ENCODE measurements at regions not wholly inside any gene's neighbourhood (a gene's known extent, or its start where the extent isn't known, plus 50 kb on each side); places are given as distances from the start of the nearest gene placed in this dataset.
"Not testable (repeated sequence)": the region's sequence is repeated elsewhere in the genome, so short reads cannot be mapped to it uniquely, and the experiment has no call there.

DNA sequence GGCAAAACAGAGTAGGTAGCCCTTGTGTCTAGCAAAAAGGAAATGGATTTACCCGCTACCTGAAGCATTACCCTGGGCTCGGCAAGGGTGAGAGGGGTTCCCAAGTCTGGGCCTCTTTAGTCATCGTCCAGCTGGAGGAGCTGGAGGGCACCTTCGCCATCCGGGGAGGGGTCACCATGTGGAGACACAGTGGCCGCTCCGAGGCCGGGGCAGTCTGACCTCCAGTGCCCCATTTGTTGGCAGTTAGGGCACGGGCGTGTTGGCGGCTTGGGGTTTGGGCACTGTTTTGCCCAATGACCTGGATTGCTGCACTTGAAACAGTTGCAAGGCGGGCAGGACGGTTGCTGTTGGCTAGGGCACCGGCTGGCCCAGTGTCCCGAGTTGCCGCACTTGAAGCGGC, 581.8 kb downstream of the SUCLG1 start:
- DNase-seq (ENCODE audit: low spot score), result not testable (repeated sequence)

DNA sequence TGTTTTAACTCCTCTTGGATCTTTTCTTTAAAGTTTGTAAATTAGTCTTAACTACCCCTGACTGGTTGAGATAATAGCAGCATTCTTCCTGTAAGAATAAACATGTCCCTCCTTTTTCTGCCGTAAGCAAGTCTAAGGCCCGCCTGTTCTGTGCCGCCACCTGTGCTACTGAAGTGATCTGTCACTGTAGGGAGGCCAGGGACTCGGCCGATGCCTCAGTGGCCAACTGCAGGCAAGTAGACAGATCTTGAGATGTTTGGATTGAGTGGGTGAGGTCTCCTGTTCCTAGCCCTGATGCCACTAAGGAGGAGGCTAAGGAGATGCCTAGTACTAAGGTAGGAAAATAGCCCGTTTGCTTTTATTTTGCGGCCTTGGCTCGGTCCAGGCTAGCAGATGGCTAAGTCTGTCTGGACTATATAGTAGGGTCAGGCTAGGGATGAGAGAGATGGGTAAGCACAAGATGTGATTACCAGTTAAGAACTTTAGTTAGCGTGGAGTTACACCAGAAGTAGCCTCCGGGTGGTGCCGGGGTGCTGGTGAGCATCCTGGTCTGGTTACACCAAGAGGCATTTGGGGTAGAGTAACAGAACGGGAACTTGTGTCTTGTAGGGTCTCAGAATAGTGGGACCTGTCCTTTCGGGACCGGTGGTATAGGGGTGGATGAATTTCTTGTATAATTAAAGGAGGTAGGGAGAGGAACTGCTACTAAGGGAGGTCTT, 584.2 kb downstream of the SUCLG1 start:
- no peak for DNase-seq (ENCODE audit: low spot score)

DNA sequence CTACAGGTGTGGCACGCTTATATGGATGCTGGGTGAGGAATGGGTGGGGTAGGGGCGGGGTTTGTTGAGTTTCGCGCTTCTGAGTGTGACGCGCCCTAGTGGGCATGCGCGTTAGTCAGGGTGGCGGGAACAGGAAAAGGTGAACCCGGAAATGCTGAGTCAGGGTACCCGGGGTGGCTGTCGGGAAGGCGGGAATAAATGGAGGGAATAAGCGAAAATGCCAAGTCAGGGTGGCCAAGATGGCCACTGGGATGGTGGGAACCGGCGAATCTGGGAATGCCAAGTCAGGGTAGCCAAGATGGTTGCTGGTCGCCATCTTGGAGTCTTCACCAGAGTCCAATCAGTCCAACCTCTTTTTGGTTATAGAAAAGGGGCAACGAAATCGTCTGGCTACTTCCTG, 585.0 kb downstream of the SUCLG1 start:
- no peak for DNase-seq (ENCODE audit: low spot score)

DNA sequence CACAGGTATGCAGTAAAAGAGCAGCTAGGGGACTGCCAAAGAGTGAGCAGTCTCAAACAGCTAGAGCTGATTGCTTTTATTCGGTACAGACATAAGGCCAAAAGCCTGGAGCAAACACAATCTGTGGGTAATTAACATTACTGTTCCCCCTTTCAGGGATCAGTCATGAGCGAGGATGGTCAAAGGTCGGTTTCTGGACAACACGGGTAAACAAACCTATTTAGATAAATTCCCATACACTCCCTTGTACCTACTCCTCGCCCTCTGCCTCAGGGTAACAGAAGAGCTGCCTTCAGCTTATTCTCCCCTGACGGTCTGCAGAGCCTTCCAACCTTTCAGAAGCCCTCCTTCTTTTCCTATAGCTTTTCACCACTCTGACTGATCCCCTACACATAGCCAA, 586.0 kb downstream of the SUCLG1 start:
- no peak for DNase-seq (ENCODE audit: low spot score)

DNA sequence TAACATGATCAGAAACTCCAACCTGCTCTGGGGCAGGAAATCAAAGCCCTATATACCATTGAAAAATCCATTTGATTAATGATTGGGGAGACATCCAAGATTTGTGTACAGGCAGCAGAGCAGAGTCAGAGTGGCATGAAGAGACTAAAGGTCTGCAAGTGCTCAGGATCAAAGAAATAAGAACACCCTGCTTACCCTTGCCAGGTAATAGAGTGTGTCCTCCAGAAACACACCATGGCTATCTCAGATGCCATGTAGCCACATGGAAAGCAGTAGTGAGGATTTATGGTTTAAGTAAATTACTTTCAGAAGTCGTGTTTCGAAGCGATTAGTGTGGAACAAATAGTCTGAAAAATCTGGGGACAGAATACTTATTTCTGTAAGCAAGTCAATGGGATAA, 592.9 kb downstream of the SUCLG1 start:
- no peak for DNase-seq (ENCODE audit: low spot score)

DNA sequence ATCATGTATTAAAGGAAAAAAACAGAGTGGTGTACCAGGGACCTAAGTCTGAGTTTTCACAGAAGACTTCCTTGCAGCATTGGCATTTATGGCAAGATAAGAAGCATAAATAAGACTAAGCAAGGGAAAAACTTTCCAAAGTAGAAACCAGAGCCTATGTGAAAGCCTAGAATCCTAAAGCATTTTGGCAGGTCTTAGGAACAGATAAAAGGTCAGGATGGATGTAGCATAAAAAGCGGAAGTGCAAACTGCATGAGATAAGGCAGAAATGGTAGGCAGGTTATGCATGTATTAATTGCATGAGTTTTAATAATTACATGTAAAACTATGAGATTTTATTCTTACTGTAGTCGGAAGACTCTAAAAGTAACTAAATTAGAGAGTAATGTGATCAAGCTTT, 596.5 kb downstream of the SUCLG1 start:
- no peak for DNase-seq (ENCODE audit: low spot score)

DNA sequence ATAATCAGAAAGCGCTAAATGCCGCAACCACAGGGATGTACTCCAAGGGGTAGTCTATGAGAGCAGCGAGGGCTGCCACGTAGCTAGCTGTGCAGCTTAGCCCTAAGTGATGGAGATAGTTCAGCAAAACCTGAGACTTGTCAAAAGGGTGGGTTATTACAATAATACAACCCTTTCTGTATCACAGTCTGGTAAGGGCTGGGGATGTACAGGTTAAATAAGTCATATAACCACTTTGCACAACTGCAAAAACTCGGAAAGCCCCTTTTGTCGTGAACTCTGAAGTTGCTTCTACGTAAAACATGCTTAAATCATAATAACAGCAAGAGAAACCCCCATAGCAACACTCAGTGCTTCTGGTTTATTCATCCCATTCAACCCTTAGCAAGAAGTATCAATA, 598.8 kb downstream of the SUCLG1 start:
- DNase-seq (ENCODE audit: low spot score), result no peak

DNA sequence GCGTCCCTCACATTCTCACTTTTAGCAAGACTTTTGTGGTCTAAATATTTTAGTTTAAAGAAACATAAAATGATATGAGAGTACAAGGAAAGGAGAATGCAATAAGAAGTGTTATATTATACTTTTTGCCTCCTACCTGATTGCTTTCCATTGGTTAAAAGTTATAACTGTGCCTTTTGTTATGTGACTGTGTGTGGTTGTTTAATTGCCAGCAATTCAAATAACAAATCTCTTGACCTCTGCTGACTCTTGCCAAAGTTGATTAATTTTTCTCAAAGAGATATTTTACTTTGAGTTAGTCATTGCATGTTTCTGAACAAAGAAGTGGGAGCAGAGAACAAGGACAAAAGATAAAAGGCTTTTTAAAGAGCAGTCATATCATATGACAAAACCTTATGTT, 599.5 kb downstream of the SUCLG1 start:
- DNase-seq (ENCODE audit: low spot score), result no peak

DNA sequence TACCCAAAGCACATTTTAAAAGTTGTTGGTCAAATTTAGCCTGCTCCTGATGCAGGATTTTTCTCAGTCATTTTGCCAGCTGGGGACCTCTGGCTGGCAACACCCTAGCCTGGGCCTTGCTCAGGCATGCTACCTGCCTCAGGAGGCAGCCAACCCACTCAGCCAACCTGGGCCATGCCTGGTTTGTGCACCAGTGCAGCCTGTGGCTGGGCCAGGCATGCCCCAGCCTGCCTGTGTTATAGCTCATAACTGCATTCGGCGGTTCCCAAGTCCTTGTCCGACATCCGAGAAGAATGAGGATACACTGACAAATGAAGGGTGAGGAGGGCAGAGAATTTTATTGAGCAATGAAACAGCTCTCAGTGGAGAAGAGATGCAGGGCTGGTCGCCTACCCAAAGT, 608.0 kb downstream of the SUCLG1 start:
- no peak for DNase-seq (ENCODE audit: low spot score)

DNA sequence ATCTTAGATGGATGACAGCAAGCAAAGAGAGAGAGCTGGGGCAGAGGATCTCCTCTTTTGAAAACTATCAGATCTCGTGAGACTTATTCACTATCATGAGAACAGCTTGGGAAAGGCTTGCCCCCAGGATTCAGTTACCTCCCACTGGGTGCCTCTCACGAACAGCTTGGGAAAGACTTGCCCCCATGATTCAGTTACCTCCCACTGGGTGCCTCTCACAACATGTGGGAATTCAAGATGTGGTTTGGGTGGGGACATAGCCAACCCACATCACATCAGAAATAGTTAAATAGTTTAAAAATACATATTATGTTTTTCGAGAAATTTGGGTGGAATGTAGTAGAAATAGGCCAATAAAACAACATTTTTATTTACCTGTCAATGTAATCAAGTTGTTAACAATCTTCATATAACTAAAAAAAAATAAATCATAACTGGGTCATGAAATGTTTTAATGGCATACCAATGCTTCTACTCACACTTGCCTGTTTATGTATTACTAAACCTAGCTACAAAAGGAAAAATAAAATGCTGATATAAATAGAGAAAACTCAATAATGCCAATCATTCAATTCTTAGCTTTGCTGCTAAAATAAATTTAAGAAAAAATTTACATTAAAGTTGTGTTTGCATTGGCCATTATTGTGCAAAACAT, 608.9 kb downstream of the SUCLG1 start:
- DNase-seq (ENCODE audit: low spot score), result no peak

DNA sequence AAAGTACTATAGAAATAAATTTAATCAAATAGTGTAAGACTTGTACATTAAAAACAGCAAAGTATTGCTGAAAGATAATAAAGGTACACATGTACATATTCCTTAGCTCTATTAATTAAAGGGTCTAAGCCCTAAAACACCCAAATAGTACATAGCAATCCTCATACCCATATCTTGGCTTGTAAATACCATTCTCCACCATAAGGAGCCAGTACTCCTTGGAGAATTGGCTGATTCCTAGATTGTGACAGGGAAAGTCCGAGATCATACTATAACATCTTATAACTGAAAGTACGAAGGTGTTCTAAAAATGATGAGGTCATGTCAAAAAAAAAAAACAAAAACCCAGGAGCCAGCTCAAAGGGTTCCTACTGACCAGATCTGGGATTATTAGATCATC, 614.6 kb downstream of the SUCLG1 start:
- no peak for DNase-seq (ENCODE audit: low spot score)

DNA sequence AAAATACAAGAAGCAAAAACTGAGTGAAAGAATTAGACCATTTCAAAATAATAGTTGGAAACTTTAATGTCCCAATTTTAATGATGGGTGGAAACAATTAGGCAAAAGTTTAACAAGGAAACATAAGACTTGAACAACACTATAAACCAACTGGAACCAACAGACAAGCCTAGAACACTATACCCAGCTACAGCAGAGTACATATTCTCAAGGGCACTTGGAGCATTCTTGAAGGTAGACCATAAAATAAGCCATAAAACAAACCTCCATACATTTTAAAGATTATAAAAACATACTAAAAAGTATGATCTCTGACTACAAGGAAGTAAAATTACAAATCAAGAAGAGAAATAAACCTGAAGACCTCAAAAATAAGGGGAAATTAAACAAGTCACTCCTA, 616.7 kb downstream of the SUCLG1 start:
- no peak for DNase-seq (ENCODE audit: low spot score)

DNA sequence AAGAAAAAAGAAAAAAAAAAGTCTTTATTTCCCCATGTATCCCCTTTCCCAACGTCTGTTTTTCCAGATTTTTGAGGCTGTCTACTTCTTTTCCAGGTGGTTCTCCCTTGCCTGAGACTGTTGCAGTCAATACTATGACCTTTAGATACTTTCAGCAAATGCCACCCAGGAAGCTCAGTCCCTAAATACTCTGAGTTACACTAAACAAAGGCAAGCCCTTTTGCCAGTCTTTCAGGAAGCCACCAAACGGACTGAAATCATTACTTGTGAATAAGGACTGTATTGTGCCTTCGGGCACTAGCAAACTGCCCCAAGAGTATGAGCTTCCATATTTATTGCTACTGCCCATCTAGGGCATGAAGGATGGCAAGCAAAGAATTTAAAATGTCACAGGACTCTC, 621.3 kb downstream of the SUCLG1 start:
- no peak for DNase-seq (ENCODE audit: low spot score)

DNA sequence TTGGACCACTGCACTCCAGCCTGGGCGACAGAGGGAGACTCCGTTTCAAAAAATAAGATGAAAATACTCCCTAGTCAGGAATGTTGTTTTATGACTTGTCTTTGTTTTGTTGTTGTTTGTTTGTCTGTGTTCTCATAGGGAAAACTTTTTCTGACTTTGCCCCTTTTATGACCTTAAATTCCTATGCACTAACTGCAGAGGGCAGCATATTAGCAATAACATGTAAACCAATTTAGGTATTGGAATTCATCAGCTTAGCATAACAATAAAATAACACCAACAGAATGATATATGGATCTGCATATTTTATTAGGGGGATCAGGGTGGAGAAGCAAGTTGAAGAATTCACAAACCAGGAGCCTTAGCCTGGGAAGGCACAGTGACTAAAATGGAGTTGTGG, 631.5 kb downstream of the SUCLG1 start:
- DNase-seq (ENCODE audit: low spot score), result no peak

DNA sequence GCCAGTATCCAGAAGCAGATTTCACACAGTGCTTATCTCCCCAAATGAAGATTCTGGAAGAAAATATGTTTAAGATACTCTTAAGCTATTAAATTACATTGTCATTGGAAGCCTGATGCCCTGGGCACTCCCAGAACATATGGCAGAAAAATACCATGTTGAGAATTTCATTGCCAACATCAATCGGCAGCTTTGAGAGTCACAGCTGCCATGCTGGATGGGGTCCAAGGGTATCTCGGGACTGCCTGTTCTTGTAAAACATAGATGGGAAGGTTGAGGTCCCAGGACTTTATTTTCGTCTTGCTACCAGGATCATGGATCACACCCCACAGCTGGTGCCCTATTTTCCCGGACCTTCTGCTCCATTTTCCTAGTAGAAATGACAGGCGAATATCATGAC, 632.5 kb downstream of the SUCLG1 start:
- no peak for DNase-seq (ENCODE audit: low spot score)

DNA sequence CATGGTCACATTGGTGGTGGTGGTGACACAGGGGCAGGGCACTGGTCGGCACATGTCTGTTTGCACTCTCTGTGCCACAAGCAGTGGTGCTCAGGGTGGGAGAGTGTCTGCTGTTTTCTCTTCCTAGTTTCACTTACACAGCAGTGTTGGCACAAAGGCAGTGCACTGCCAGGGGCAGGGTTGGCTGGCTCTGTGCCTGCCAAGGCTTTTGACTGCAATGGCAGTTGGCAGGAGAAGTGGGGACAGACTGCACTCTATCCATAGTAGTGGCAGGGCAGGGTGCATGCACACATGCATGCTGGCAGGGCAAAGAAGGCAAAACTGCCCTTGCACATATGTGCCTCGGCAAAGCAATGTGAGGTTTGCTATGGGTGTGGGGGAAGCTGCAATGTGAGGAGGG, 635.9 kb downstream of the SUCLG1 start:
- no peak for DNase-seq (ENCODE audit: low spot score)

DNA sequence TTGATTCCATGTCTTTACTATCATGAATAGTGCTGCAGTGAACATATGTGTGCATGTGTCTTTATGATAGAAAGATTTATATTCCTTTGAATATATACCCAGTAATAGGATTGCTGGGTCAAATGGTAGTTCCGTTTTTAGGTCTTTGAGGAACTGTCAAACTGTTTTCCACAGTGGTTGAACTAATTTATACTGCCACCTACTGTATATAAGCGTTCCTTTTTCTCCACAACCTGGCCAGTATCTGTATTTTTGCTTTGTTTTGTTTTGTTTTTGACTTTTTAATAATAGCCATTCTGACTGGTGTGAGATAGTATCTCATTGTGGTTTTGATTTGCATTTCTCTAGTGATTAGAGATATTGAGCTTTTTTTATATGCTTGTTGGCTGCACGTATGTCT, 641.6 kb downstream of the SUCLG1 start:
- DNase-seq (ENCODE audit: low spot score), result no peak

DNA sequence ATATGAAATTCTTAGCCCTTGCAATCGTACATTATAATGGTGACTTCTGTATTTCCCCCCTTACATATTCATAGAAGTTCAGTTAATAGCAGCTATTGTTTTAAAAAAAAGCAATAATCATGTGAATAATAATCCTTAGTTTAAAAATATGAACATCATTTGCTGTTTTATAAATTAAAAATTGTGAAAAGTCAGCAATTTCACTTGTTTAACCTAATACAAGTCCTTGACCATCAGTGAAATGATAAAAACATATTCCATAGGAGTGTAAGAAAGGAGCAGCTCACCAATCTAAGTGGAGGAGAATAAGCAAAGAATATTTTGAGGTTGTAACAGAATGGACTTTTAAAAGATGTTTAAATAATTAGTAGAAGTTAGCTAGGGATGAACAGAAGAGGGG, 650.2 kb downstream of the SUCLG1 start:
- no peak for DNase-seq (ENCODE audit: low spot score)

DNA sequence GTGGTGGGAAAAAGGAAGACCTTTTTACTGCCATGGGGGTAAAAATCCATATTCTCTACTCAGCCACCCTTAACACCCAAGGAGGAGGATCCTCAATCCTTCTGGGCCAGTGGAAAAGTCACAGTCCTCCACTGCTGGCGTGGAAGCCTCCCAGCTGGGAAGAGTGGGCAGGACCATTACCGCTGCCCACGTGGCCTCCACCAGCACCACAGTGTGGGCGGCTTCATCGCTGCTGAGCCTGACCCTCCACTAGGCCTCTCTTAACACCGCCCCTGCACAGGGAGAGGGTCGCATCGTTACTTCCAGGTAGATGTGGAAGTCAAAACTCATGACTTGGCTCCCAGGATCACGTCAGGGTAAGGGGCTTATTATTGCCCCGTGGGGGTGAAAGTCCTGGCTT, 656.5 kb downstream of the SUCLG1 start:
- no peak for DNase-seq (ENCODE audit: low spot score)

DNA sequence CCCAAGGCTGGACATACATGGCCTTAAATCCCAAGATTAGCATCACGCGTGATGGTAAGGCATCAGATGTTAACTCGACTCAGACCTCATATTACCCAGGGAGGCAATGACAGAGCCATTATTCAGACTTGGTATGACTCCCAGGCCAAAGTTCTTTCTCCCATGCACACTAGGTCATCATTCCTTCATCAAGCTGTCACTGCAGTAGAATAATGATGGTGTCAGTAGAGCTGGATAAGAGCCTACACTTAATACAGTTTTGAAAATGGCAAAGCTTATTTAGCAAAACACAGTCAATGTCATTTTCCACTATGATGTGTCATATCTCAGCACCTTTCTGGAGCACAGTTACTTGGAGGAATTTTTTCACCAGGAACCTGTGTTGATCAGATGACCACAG, 663.3 kb downstream of the SUCLG1 start:
- no peak for DNase-seq (ENCODE audit: low spot score)

DNA sequence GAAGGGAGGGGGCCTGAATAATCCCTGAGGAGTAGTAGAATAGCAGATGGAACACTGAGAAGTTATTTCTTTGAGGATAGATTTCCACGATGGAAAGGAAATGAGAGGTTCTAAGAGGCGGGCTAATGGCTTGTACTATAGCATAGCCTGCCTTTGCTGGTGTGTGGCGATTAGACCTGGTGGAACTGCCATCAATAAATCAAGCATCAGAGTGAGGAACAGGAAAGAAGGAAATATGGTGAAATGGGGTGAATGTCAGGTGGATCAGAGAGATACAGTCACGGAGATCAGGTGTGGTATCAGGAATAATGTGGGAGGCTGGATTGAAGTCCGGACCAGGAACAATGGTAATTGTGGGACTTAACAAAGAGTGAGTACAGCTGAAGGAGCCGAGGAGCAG, 668.6 kb downstream of the SUCLG1 start:
- DNase-seq (ENCODE audit: low spot score), result not testable (repeated sequence)

DNA sequence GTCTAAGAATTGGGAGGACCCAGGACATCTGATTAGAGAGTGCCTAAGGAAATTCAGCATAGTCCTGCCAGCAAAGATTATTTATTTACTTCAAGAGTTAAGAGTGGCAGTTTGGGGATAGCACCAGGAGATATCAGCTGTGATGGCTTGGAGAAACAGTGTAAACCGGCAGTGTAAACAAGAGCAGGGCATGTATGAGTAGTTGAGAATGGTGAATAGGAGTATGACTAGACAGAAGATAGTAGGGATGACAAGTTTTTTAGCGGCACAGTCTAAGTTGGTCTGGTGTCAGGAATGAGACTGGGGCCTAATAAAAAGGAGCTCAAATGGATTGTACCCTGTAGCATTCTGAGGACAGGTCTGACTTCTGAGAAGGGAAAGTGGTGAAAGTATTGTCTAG, 669.4 kb downstream of the SUCLG1 start:
- not testable (repeated sequence) for DNase-seq (ENCODE audit: low spot score)

DNA sequence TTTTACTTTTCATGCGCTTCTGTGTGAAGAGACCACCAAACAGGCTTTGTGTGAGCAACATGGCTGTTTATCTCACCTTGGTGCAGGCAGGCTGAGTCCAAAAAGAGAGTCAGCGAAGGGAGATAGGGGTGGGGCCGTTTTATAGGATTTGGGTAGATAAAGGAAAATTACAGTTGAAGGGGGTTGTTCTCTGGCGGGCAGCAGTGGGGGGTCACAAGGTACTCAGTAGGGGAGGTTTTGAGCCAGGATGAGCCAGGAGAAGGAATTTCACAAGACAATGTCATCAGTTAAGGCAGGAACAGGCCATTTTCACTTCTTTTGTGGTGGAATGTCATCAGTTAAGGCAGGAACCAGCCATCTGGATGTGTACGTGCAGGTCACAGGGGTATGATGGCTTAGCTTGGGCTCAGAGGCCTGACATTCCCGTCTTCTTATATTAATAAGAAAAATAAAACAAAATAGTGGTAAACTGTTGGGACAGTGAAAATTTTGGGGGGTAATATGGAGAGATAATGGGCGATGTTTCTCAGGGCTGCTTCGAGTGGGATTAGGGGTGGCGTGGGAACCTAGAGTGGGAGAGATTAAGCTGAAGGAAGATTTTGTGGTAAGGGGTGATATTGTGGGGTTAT, 670.0 kb downstream of the SUCLG1 start:
- DNase-seq (ENCODE audit: low spot score), result not testable (repeated sequence)

Data from H4 (cell line).